ENCODE measurements at regions not wholly inside any gene's neighbourhood (a gene's known extent, or its start where the extent isn't known, plus 50 kb on each side); places are given as distances from the start of the nearest gene placed in this dataset.
"Not testable (repeated sequence)": the region's sequence is repeated elsewhere in the genome, so short reads cannot be mapped to it uniquely, and the experiment has no call there.

DNA sequence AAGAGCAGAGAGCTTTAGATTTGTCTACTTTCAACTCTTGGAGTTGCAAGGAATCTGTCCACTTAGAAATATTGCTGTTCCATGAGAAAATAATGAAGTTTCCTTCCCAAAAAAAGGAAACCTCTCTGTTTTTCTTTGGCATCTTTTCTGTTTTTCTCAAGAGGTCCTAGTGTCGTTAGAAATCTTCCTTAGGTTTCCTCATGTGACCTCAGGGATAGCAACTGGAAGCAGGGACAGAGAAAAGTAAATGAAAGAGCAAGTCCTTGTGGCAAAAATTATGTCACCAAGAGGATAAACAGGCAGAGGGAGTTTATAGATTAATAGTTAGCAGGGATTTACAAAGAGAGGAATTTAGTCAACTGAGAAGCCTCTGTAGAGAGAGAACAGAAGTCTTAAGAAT is 478.4 kb upstream of the ADGRL3 start:
- in situ Hi-C loops (cut with HindIII; ENCODE audit: low pct_ligation_motif_present, low sequenced_read_pairs), result no loop called here
- DNase-seq, result no peak
- H3K27me3 ChIP-seq (replicated peaks), result no peaks in the 10 kb centered on the region
- TF ChIP-seq, protein P1, sequence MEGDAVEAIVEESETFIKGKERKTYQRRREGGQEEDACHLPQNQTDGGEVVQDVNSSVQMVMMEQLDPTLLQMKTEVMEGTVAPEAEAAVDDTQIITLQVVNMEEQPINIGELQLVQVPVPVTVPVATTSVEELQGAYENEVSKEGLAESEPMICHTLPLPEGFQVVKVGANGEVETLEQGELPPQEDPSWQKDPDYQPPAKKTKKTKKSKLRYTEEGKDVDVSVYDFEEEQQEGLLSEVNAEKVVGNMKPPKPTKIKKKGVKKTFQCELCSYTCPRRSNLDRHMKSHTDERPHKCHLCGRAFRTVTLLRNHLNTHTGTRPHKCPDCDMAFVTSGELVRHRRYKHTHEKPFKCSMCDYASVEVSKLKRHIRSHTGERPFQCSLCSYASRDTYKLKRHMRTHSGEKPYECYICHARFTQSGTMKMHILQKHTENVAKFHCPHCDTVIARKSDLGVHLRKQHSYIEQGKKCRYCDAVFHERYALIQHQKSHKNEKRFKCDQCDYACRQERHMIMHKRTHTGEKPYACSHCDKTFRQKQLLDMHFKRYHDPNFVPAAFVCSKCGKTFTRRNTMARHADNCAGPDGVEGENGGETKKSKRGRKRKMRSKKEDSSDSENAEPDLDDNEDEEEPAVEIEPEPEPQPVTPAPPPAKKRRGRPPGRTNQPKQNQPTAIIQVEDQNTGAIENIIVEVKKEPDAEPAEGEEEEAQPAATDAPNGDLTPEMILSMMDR (IDR thresholded peaks at IDR 0.05; ENCODE audit: low read depth, low read length, missing control alignments), result no peak
- no peak overlapping the region for H3K27ac ChIP-seq
- H3K4me3 ChIP-seq (ENCODE audit: low read depth, low read length), result no peak overlapping the region
- H3K36me3 ChIP-seq (replicated peaks), result no peaks in the 10 kb centered on the region

DNA sequence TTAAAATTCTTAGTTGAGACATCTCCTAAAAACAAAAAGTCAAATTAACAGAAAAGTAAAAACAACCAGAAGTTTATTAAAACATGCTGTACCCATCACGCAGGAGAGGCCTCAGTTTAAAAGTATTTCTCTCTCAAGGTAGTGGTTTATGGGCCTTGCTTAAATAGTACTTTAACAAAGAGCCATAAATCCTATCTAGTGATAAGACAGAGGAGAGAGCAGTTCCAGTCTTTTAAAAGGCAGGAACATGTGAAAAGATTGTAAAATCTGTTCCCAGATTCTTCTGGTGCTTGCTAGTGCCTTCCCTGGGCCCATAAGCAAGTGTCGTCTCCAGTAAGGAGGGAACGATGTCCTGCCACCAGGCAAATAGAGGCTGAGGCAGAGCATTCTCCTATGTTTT is 476.3 kb upstream of the ADGRL3 start:
- Histone ChIP-seq H3K27me3 (replicated peaks) (no peaks in the 10 kb centered on the region), H3K36me3 (replicated peaks) (no peaks in the 10 kb centered on the region), H3K4me3 (ENCODE audit: low read depth, low read length) (no peak overlapping the region), H3K27ac (peak overlapping the region; percentile 88)
- in situ Hi-C loops (cut with HindIII; ENCODE audit: low pct_ligation_motif_present, low sequenced_read_pairs), result no loop called here
- DNase-seq, result no peak
- TF ChIP-seq, protein P1 (IDR thresholded peaks at IDR 0.05; ENCODE audit: low read depth, low read length, missing control alignments), result no peak

DNA sequence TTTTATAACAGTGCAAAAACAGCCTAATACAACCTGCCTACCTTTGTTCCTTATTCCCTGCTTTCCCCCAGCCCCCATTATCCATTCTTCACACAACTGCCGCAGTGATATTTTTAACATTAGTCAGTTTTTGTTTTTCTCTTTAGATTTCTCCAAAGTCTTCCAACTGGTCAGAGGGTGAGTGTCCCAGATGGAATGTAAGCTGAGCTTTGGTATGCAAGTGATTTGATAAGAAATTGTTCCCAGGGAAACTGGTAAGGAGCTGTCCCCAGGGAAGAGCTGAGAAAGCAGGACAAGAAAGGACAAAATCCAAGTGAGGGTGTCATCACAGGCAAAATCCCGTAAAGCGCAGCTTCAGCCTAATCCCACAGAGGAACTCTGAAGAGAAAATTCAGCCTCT is 475.5 kb upstream of the ADGRL3 start:
- in situ Hi-C loops (cut with HindIII; ENCODE audit: low pct_ligation_motif_present, low sequenced_read_pairs), result no loop called here
- DNase-seq, result peak; percentile 92
- H3K4me3 ChIP-seq (ENCODE audit: low read depth, low read length), result no peak overlapping the region
- no peaks in the 10 kb centered on the region for H3K27me3 ChIP-seq (replicated peaks)
- peak overlapping the region; percentile 88 for H3K27ac ChIP-seq
- no peaks in the 10 kb centered on the region for H3K36me3 ChIP-seq (replicated peaks)
- TF ChIP-seq, protein P1 (IDR thresholded peaks at IDR 0.05; ENCODE audit: low read depth, low read length, missing control alignments), result no peak

DNA sequence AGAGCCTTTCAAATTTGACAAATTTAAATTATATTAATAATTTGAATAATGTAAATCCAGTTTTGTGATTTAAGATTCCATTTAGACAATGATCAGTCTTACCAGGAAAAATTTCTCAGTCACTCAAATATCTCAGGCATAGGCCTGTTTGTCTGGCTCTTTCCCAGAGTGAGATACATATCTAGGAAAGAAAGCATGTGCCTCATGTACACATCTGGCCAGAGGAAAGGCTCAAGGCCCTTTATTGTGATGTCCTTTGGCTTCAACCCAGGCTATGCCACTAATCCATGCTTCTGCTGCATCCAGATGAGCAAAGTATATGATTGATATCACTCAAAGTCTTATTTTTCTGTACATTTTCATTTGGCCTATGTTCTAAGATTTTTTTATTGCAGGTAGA is 473.3 kb upstream of the ADGRL3 start:
- H3K4me3 ChIP-seq (ENCODE audit: low read depth, low read length), result no peak overlapping the region
- H3K36me3 ChIP-seq (replicated peaks), result no peaks in the 10 kb centered on the region
- no peak overlapping the region for H3K27ac ChIP-seq
- H3K27me3 ChIP-seq (replicated peaks), result no peaks in the 10 kb centered on the region
- TF ChIP-seq, protein P1 (IDR thresholded peaks at IDR 0.05; ENCODE audit: low read depth, low read length, missing control alignments), result no peak
- in situ Hi-C loops (cut with HindIII; ENCODE audit: low pct_ligation_motif_present, low sequenced_read_pairs), result no loop called here
- no peak for DNase-seq

DNA sequence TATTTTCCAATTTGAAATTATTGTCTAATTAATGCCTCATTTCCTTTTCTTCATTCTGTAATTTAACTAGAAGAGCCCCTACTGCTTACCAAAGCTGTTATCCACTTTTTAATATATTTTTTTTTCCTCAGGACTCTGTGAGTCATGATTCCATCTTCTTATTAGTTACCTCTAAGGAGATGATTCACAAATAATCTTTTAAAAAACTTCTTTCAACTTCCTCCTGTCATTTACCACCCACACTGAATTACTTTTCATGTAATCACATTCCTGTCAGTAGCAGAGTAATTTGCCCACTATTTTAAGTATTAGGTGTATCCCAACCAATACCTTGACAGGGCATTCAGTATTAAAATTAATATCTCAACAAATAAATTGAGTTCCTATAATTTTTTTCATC is 470.9 kb upstream of the ADGRL3 start:
- in situ Hi-C loops (cut with HindIII; ENCODE audit: low pct_ligation_motif_present, low sequenced_read_pairs), result no loop called here
- no peaks in the 10 kb centered on the region for H3K36me3 ChIP-seq (replicated peaks)
- TF ChIP-seq, protein P1 (IDR thresholded peaks at IDR 0.05; ENCODE audit: low read depth, low read length, missing control alignments), result no peak
- no peaks in the 10 kb centered on the region for H3K27me3 ChIP-seq (replicated peaks)
- H3K4me3 ChIP-seq (ENCODE audit: low read depth, low read length), result no peak overlapping the region
- DNase-seq, result no peak
- H3K27ac ChIP-seq, result no peak overlapping the region

DNA sequence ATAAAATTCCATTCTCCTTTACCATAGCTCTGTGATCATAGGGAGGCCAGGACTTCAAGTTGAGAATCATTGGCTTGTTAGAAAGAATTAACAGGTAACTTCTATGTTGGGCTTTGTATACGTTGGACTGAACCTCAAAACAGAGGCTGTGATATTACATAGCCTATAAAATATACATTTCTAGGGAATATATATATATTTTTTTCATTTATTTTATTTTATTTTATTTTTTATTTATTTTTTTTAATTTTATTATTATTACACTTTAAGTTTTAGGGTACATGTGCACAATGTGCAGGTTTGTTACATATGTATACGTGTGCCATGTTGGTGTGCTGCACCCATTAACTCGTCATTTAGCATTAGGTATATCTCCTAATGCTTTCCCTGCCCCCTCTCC is 470.4 kb upstream of the ADGRL3 start:
- H3K27me3 ChIP-seq (replicated peaks); DNase-seq; H3K4me3 ChIP-seq (ENCODE audit: low read depth, low read length); in situ Hi-C loops (cut with HindIII; ENCODE audit: low pct_ligation_motif_present, low sequenced_read_pairs); H3K36me3 ChIP-seq (replicated peaks); H3K27ac ChIP-seq: not testable (repeated sequence)
